ENCODE measurements at regions not wholly inside any gene's neighbourhood (a gene's known extent, or its start where the extent isn't known, plus 50 kb on each side); places are given as distances from the start of the nearest gene placed in this dataset.

- no peak for TF ChIP-seq RFX7 (CRISPR knock-in tag; IDR thresholded peaks at IDR 0.05)
Measured at GRCh38 chr4:149987330-149988086, 90.7 kb upstream of the DCLK2 start (continued).

GRCh38 chr4:149988087-149988410 lies 90.2 kb upstream of the DCLK2 start:
- no peaks in the 10 kb centered on the region for H3K79me2 ChIP-seq (ENCODE audit: control insufficient read depth, insufficient read depth, low read length)
- no peak overlapping the region for H3K27ac ChIP-seq (ENCODE audit: extremely low read depth, low read depth, low read length)
- ChIA-PET POLR2A (interaction anchor here (0.6 kb wide), 1 partner anchor 148 kb away, joined by 3 read pairs; no protein-coding TSS in a partner anchor), CTCF (ENCODE audit: low intra/inter-chr PET ratio) (no interaction called here)
- WGBS (ENCODE audit: insufficient coverage, low coverage, missing lambda C conversion rate): 0% methylated on average over 1 of the region's 1 CpG
- intact Hi-C loops (cut with micrococcal nuclease) (no loop called here), in situ Hi-C loops (cut with MboI) (loop anchor here (25.0 kb wide), 1 partner anchor 224 kb away; no protein-coding TSS in a partner anchor)
- H3K27me3 ChIP-seq (ENCODE audit: control insufficient read depth in 2 of 2, insufficient read depth in 2 of 2, low read length in 2 of 2): no peaks in the 10 kb centered on the region
- no peaks in the 10 kb centered on the region for H4K20me1 ChIP-seq (replicated peaks; ENCODE audit: control insufficient read depth, insufficient read depth, low read length)
- H3K9me1 ChIP-seq (ENCODE audit: control insufficient read depth, insufficient read depth, low read length): no peaks in the 10 kb centered on the region
- no peak for ATAC-seq
- no peaks in the 10 kb centered on the region for H3K9me3 ChIP-seq (replicated peaks; ENCODE audit: control insufficient read depth, insufficient read depth, low read depth, low read length)
- no peak for FAIRE-seq
- H3K4me1 ChIP-seq (replicated peaks in 1 of 2; ENCODE audit: control insufficient read depth in 2 of 2, insufficient read depth in 2 of 2, low read length in 2 of 2): no peaks in the 10 kb centered on the region
- no peak overlapping the region for H2AFZ ChIP-seq (ENCODE audit: low read depth, low read length)
- no peak overlapping the region for H3K4me3 ChIP-seq
- no peak overlapping the region for H3K9ac ChIP-seq (ENCODE audit: insufficient read depth in 1 of 2, low read depth in 2 of 2, low read length in 2 of 2)
- BruUV-seq (replicated peaks): no TSS peak
- H3K4me2 ChIP-seq (ENCODE audit: insufficient read depth, low read length): no peak overlapping the region
- H3K36me3 ChIP-seq (ENCODE audit: control insufficient read depth, insufficient read depth, low read length): no peaks in the 10 kb centered on the region
- no peak for DNase-seq (ENCODE audit: extremely low read depth in 1 of 4, low spot score in 3 of 4)
- no peak for TF ChIP-seq STAT6 (CRISPR knock-in tag; IDR thresholded peaks at IDR 0.05)
- TF ChIP-seq SNIP1 (IDR thresholded peaks at IDR 0.05; ENCODE audit: low read depth): no peak
- TF ChIP-seq RFX7 (CRISPR knock-in tag; IDR thresholded peaks at IDR 0.05): no peak
- no peak for TF ChIP-seq UBTF (IDR thresholded peaks at IDR 0.05; ENCODE audit: borderline replicate concordance in 1 of 2, low read depth in 2 of 2, low read length in 2 of 2)
- no peak for TF ChIP-seq TSHZ1 (CRISPR knock-in tag; IDR thresholded peaks at IDR 0.05)
- TF ChIP-seq PHF8 (IDR thresholded peaks at IDR 0.05; ENCODE audit: borderline replicate concordance, low read length): no peak
- TF ChIP-seq BCOR (IDR thresholded peaks at IDR 0.05): no peak
- TF ChIP-seq ZNF444 (CRISPR knock-in tag; IDR thresholded peaks at IDR 0.05): no peak
- no peak for TF ChIP-seq HOXB6 (CRISPR knock-in tag; IDR thresholded peaks at IDR 0.05; ENCODE audit: borderline replicate concordance)
- TF ChIP-seq ZNF76 (CRISPR knock-in tag; IDR thresholded peaks at IDR 0.05; ENCODE audit: borderline replicate concordance): no peak

Data from K562 (cell line).